ENCODE measurements at regions not wholly inside any gene's neighbourhood (a gene's known extent, or its start where the extent isn't known, plus 50 kb on each side); places are given as distances from the start of the nearest gene placed in this dataset.
"Not testable (repeated sequence)": the region's sequence is repeated elsewhere in the genome, so short reads cannot be mapped to it uniquely, and the experiment has no call there.

- not testable (repeated sequence) for ATAC-seq
These were observed 53.8 kb upstream of the HIVEP2 start for GRCh38 chr6:142998739-142999138.

GRCh38 chr6:143000811-143001210, 55.8 kb upstream of the HIVEP2 start:
- ATAC-seq = no peak

GRCh38 chr6:143002686-143003085, 57.7 kb upstream of the HIVEP2 start:
- ATAC-seq = no peak
- TF ChIP-seq ESRRG (CRISPR knock-in tag; IDR thresholded peaks at IDR 0.05) (no peak), TCF4 (CRISPR knock-in tag; IDR thresholded peaks at IDR 0.05; ENCODE audit: borderline replicate concordance) (no peak), BACH2 (CRISPR knock-in tag; IDR thresholded peaks at IDR 0.05; ENCODE audit: borderline replicate concordance) (no peak), TSHZ2 (CRISPR knock-in tag; IDR thresholded peaks at IDR 0.05) (no peak), CSDC2 (CRISPR knock-in tag; IDR thresholded peaks at IDR 0.05) (no peak), SNAI2 (CRISPR knock-in tag; IDR thresholded peaks at IDR 0.05) (no peak), ISL1 (CRISPR knock-in tag; IDR thresholded peaks at IDR 0.05) (no peak), CREB5 (CRISPR knock-in tag; IDR thresholded peaks at IDR 0.05; ENCODE audit: low read depth) (no peak), CSRNP3 (CRISPR knock-in tag; IDR thresholded peaks at IDR 0.05) (no peak), POU6F1 (CRISPR knock-in tag; IDR thresholded peaks at IDR 0.05; ENCODE audit: borderline replicate concordance, low read depth) (no peak), ZFP30 (CRISPR knock-in tag; IDR thresholded peaks at IDR 0.05) (no peak), OSR1 (CRISPR knock-in tag; IDR thresholded peaks at IDR 0.05) (no peak)

More at GRCh38 chr6:143000811-143001210, 55.8 kb upstream of the HIVEP2 start:
- TF ChIP-seq TCF4 (CRISPR knock-in tag; IDR thresholded peaks at IDR 0.05; ENCODE audit: borderline replicate concordance) (no peak), ZNF70 (CRISPR knock-in tag; IDR thresholded peaks at IDR 0.05) (no peak), CREB5 (CRISPR knock-in tag; IDR thresholded peaks at IDR 0.05; ENCODE audit: low read depth) (no peak), TSHZ2 (CRISPR knock-in tag; IDR thresholded peaks at IDR 0.05) (no peak), ISL1 (CRISPR knock-in tag; IDR thresholded peaks at IDR 0.05) (no peak), CSDC2 (CRISPR knock-in tag; IDR thresholded peaks at IDR 0.05) (no peak), ZNF8 (CRISPR knock-in tag; IDR thresholded peaks at IDR 0.05) (no peak), CSRNP3 (CRISPR knock-in tag; IDR thresholded peaks at IDR 0.05) (no peak), GLIS3 (CRISPR knock-in tag; IDR thresholded peaks at IDR 0.05) (no peak), RARB (CRISPR knock-in tag; IDR thresholded peaks at IDR 0.05) (no peak), TOX (CRISPR knock-in tag; IDR thresholded peaks at IDR 0.05; ENCODE audit: borderline replicate concordance) (no peak), ZFP3 (CRISPR knock-in tag; IDR thresholded peaks at IDR 0.05) (no peak), SNAI2 (CRISPR knock-in tag; IDR thresholded peaks at IDR 0.05) (no peak), ZFP30 (CRISPR knock-in tag; IDR thresholded peaks at IDR 0.05) (no peak), ZC3H10 (CRISPR knock-in tag; IDR thresholded peaks at IDR 0.05) (no peak), BACH2 (CRISPR knock-in tag; IDR thresholded peaks at IDR 0.05; ENCODE audit: borderline replicate concordance) (no peak), OSR1 (CRISPR knock-in tag; IDR thresholded peaks at IDR 0.05) (no peak)

All from SK-N-SH treated with all-trans-retinoic acid at 6 μM for 48 hours (cell line).